ENCODE measurements at regions not wholly inside any gene's neighbourhood (a gene's known extent, or its start where the extent isn't known, plus 50 kb on each side); places are given as distances from the start of the nearest gene placed in this dataset.

GRCh38 chr2:111698743-111699554 is 185.0 kb downstream of the ANAPC1 start:
- ChIA-PET CTCF (interaction anchor here (0.5 to 4.4 kb wide), 10 partner anchors 8 to 178 kb away, joined by 3 to 16 read pairs (median 4); no protein-coding TSS in a partner anchor), POLR2A (interaction anchor here (0.9 to 2.4 kb wide), 6 partner anchors 10 to 582 kb away, joined by 3 to 17 read pairs (median 4); no protein-coding TSS in a partner anchor)
- Mint-ChIP-seq H3K36me3 (ENCODE audit: low read depth) (peaks cover 14% of the 10 kb centered on the region), H3K27ac (peak overlapping the region; percentile 83), H3K4me3 (peak overlapping the region; percentile 66), H3K9me3 (peaks cover 7% of the 10 kb centered on the region), H3K4me1 (peaks cover 50% of the 10 kb centered on the region), H3K27me3 (peaks cover 13% of the 10 kb centered on the region)
- peak; percentile 83 for DNase-seq

- ChIA-PET CTCF (interaction anchor here (1.5 to 4.4 kb wide), 4 partner anchors 10 to 218 kb away, joined by 4 to 16 read pairs (median 6); no protein-coding TSS in a partner anchor), POLR2A (no interaction called here)
- H3K36me3 Mint-ChIP-seq (ENCODE audit: low read depth) = no peaks in the 10 kb centered on the region
- H3K27me3 Mint-ChIP-seq = no peaks in the 10 kb centered on the region
- no peaks in the 10 kb centered on the region for H3K9me3 Mint-ChIP-seq
- H3K4me3 Mint-ChIP-seq = no peak overlapping the region
- H3K27ac Mint-ChIP-seq = no peak overlapping the region
- DNase-seq = no peak
- H3K4me1 Mint-ChIP-seq = peaks cover 71% of the 10 kb centered on the region
Measured at GRCh38 chr2:111701266-111701665, 182.7 kb downstream of the ANAPC1 start.

GRCh38 chr2:111701798-111702118 is 182.2 kb downstream of the ANAPC1 start:
- Mint-ChIP-seq H3K27me3 (no peaks in the 10 kb centered on the region), H3K4me3 (no peak overlapping the region), H3K27ac (no peak overlapping the region), H3K36me3 (ENCODE audit: low read depth) (no peaks in the 10 kb centered on the region), H3K9me3 (no peaks in the 10 kb centered on the region), H3K4me1 (peaks cover 76% of the 10 kb centered on the region)
- no peak for DNase-seq
- ChIA-PET CTCF (interaction anchor here (1.5 to 4.4 kb wide), 3 partner anchors 10 to 218 kb away, joined by 4 to 16 read pairs (median 7); no protein-coding TSS in a partner anchor), POLR2A (no interaction called here)

- Mint-ChIP-seq H3K27me3 (no peaks in the 10 kb centered on the region), H3K4me1 (peaks cover 79% of the 10 kb centered on the region), H3K9me3 (no peaks in the 10 kb centered on the region), H3K27ac (no peak overlapping the region), H3K36me3 (ENCODE audit: low read depth) (no peaks in the 10 kb centered on the region), H3K4me3 (no peak overlapping the region)
- ChIA-PET POLR2A (no interaction called here), CTCF (interaction anchor here (1.5 to 4.4 kb wide), 3 partner anchors 11 to 219 kb away, joined by 4 to 16 read pairs (median 7); no protein-coding TSS in a partner anchor)
- peak; percentile 66 for DNase-seq
Measured at GRCh38 chr2:111702119-111702803, 181.7 kb downstream of the ANAPC1 start.

GRCh38 chr2:111702804-111703196 is 181.2 kb downstream of the ANAPC1 start:
- DNase-seq = no peak
- H3K27me3 Mint-ChIP-seq = peaks cover 3% of the 10 kb centered on the region
- peaks cover 79% of the 10 kb centered on the region for H3K4me1 Mint-ChIP-seq
- no peak overlapping the region for H3K4me3 Mint-ChIP-seq
- CTCF ChIA-PET = interaction anchor here (1.5 to 4.4 kb wide), 2 partner anchors 11 to 70 kb away, joined by 4 to 16 read pairs; no protein-coding TSS in a partner anchor
- no peaks in the 10 kb centered on the region for H3K36me3 Mint-ChIP-seq (ENCODE audit: low read depth)
- H3K27ac Mint-ChIP-seq = no peak overlapping the region
- POLR2A ChIA-PET = no interaction called here
- no peaks in the 10 kb centered on the region for H3K9me3 Mint-ChIP-seq

GRCh38 chr2:111703759-111704158 is 180.2 kb downstream of the ANAPC1 start:
- peaks cover 3% of the 10 kb centered on the region for H3K27me3 Mint-ChIP-seq
- no peaks in the 10 kb centered on the region for H3K36me3 Mint-ChIP-seq (ENCODE audit: low read depth)
- H3K27ac Mint-ChIP-seq = no peak overlapping the region
- H3K4me3 Mint-ChIP-seq = no peak overlapping the region
- ChIA-PET CTCF (interaction anchor here (0.7 kb wide), 1 partner anchor 518 kb away, joined by 4 read pairs; no protein-coding TSS in a partner anchor), POLR2A (no interaction called here)
- H3K9me3 Mint-ChIP-seq = no peaks in the 10 kb centered on the region
- peaks cover 70% of the 10 kb centered on the region for H3K4me1 Mint-ChIP-seq
- no peak for DNase-seq

- POLR2A ChIA-PET = no interaction called here
- CTCF ChIA-PET = no interaction called here
- no peaks in the 10 kb centered on the region for H3K9me3 Mint-ChIP-seq
- peaks cover 3% of the 10 kb centered on the region for H3K27me3 Mint-ChIP-seq
- peaks cover 65% of the 10 kb centered on the region for H3K4me1 Mint-ChIP-seq
- peak overlapping the region; percentile 23 for H3K27ac Mint-ChIP-seq
- H3K36me3 Mint-ChIP-seq (ENCODE audit: low read depth) = no peaks in the 10 kb centered on the region
- no peak for DNase-seq
- H3K4me3 Mint-ChIP-seq = no peak overlapping the region
Measured at GRCh38 chr2:111704246-111704645, 179.7 kb downstream of the ANAPC1 start.

- Mint-ChIP-seq H3K4me1 (peaks cover 61% of the 10 kb centered on the region), H3K4me3 (no peak overlapping the region), H3K9me3 (no peaks in the 10 kb centered on the region), H3K36me3 (ENCODE audit: low read depth) (no peaks in the 10 kb centered on the region), H3K27ac (peak overlapping the region; percentile 75), H3K27me3 (peaks cover 4% of the 10 kb centered on the region)
- POLR2A ChIA-PET = interaction anchor here (1.2 kb wide), 1 partner anchor 17 kb away, joined by 3 read pairs; no protein-coding TSS in a partner anchor
- no peak for DNase-seq
- CTCF ChIA-PET = interaction anchor here (0.7 kb wide), 1 partner anchor 680 kb away, joined by 4 read pairs; no protein-coding TSS in a partner anchor
Measured at GRCh38 chr2:111705239-111705638, 178.8 kb downstream of the ANAPC1 start.

GRCh38 chr2:111705711-111706336 is 178.2 kb downstream of the ANAPC1 start:
- POLR2A ChIA-PET = interaction anchor here (0.5 to 1.5 kb wide), 4 partner anchors 17 to 79 kb away, joined by 3 to 4 read pairs (median 3); no protein-coding TSS in a partner anchor
- CTCF ChIA-PET = no interaction called here
- peak overlapping the region; percentile 75 for H3K27ac Mint-ChIP-seq
- no peaks in the 10 kb centered on the region for H3K36me3 Mint-ChIP-seq (ENCODE audit: low read depth)
- no peaks in the 10 kb centered on the region for H3K9me3 Mint-ChIP-seq
- peak; percentile 69 for DNase-seq
- H3K4me3 Mint-ChIP-seq = no peak overlapping the region
- H3K27me3 Mint-ChIP-seq = peaks cover 6% of the 10 kb centered on the region
- peaks cover 57% of the 10 kb centered on the region for H3K4me1 Mint-ChIP-seq

GRCh38 chr2:111706481-111707001 is 177.5 kb downstream of the ANAPC1 start:
- H3K36me3 Mint-ChIP-seq (ENCODE audit: low read depth) = no peaks in the 10 kb centered on the region
- peak overlapping the region; percentile 75 for H3K27ac Mint-ChIP-seq

GRCh38 chr2:111707700-111708099 is 176.3 kb downstream of the ANAPC1 start:
- ChIA-PET CTCF (no interaction called here), POLR2A (no interaction called here)
- DNase-seq = no peak
- Mint-ChIP-seq H3K9me3 (peaks cover 4% of the 10 kb centered on the region), H3K27me3 (peaks cover 22% of the 10 kb centered on the region), H3K4me3 (no peak overlapping the region), H3K27ac (no peak overlapping the region), H3K4me1 (peaks cover 38% of the 10 kb centered on the region), H3K36me3 (ENCODE audit: low read depth) (no peaks in the 10 kb centered on the region)

More at GRCh38 chr2:111706481-111707001, 177.5 kb downstream of the ANAPC1 start:
- Mint-ChIP-seq H3K27me3 (peaks cover 11% of the 10 kb centered on the region), H3K4me1 (peaks cover 50% of the 10 kb centered on the region), H3K4me3 (no peak overlapping the region), H3K9me3 (no peaks in the 10 kb centered on the region)
- ChIA-PET CTCF (no interaction called here), POLR2A (interaction anchor here (0.8 to 1.5 kb wide), 3 partner anchors 18 to 80 kb away, joined by 3 to 4 read pairs (median 3); no protein-coding TSS in a partner anchor)
- no peak for DNase-seq

GRCh38 chr2:111708476-111709180 is 175.4 kb downstream of the ANAPC1 start:
- Mint-ChIP-seq H3K27ac (no peak overlapping the region), H3K9me3 (peaks cover 4% of the 10 kb centered on the region), H3K36me3 (ENCODE audit: low read depth) (no peaks in the 10 kb centered on the region), H3K4me3 (no peak overlapping the region), H3K27me3 (peaks cover 22% of the 10 kb centered on the region), H3K4me1 (peaks cover 32% of the 10 kb centered on the region)
- DNase-seq = no peak
- POLR2A ChIA-PET = interaction anchor here (1.3 kb wide), 1 partner anchor 8 kb away, joined by 3 read pairs; no protein-coding TSS in a partner anchor
- CTCF ChIA-PET = no interaction called here

Measured in activated CD4-positive, alpha-beta memory T cell treated with anti-CD3 and anti-CD28 coated beads, Interleukin-2, amount 10 ng/mL, durations not matched to agents 7 days and 5 days (primary cell).